ENCODE measurements at regions not wholly inside any gene's neighbourhood (a gene's known extent, or its start where the extent isn't known, plus 50 kb on each side); places are given as distances from the start of the nearest gene placed in this dataset.

DNA sequence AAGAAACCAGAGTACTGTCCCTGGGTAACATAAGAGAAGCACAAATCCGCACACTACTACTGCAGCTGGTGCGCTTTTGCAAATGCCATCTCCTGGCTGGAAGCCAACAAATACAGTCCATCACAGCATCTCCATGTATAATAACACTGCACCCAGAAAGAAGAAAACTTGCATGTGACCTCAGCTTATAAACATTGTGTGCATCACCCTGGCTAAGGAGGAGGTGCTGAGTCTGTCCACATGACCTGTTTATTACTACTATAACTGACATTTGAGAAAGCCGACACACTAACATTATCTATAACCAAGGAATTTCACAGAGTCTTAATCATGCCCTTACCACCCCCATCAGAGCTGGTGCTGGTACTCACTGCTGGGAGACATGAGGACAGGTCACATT, 516.8 kb downstream of the CFAP47 start:
- Histone ChIP-seq H3K9me3 (ENCODE audit: insufficient read depth, low read length) (no peaks in the 10 kb centered on the region), H3K27me3 (ENCODE audit: low read length) (no peaks in the 10 kb centered on the region), H3K27ac (ENCODE audit: low read depth, low read length) (no peak overlapping the region), H2AFZ (ENCODE audit: low read depth, low read length, severe bottlenecking) (no peak overlapping the region), H3K79me2 (ENCODE audit: insufficient read depth, low read length) (no peaks in the 10 kb centered on the region), H3F3A (ENCODE audit: insufficient read depth) (no peaks in the 10 kb centered on the region), H3K9ac (ENCODE audit: low read length) (no peak overlapping the region), H4K20me1 (ENCODE audit: low read depth, low read length) (no peaks in the 10 kb centered on the region), H3K4me2 (ENCODE audit: low read depth, low read length, poor library complexity, severe bottlenecking) (no peak overlapping the region), H3K9me2 (replicated peaks; ENCODE audit: insufficient read depth, low read length) (no peaks in the 10 kb centered on the region), H3K36me3 (ENCODE audit: low read length) (no peaks in the 10 kb centered on the region), H3K4me3 (ENCODE audit: insufficient read depth, low read length, poor library complexity, severe bottlenecking) (no peak overlapping the region)
- no peak for TF ChIP-seq EZH2phosphoT487 (conservative IDR thresholded peaks at IDR 0.05; ENCODE audit: low read length)

DNA sequence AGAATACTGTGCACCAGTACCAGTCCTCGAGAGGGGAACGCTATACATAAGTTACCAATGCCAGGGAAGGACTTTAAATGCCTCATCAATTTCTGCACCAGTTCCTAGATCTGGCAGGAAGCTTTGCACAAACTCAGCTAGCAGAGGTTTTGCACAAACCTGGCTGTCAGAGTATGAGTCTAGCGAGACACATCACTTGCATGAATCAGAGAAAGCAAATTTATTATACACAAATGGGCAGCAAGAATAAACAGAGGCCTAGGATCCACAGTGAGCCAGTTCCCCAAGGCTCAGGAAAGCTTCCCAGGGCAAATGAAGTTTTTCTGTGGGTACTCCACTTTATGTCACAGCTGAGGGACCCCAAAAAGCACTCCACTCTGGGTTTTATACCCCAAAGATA, 523.5 kb downstream of the CFAP47 start:
- H3K36me3 ChIP-seq (ENCODE audit: low read length), result no peaks in the 10 kb centered on the region
- H3K27ac ChIP-seq (ENCODE audit: low read depth, low read length), result no peak overlapping the region
- H3K4me2 ChIP-seq (ENCODE audit: low read depth, low read length, poor library complexity, severe bottlenecking), result no peak overlapping the region
- no peaks in the 10 kb centered on the region for H3K9me2 ChIP-seq (replicated peaks; ENCODE audit: insufficient read depth, low read length)
- no peaks in the 10 kb centered on the region for H3K79me2 ChIP-seq (ENCODE audit: insufficient read depth, low read length)
- no peaks in the 10 kb centered on the region for H3K9me3 ChIP-seq (ENCODE audit: insufficient read depth, low read length)
- no peak overlapping the region for H3K9ac ChIP-seq (ENCODE audit: low read length)
- H3F3A ChIP-seq (ENCODE audit: insufficient read depth), result no peaks in the 10 kb centered on the region
- H4K20me1 ChIP-seq (ENCODE audit: low read depth, low read length), result no peaks in the 10 kb centered on the region
- no peaks in the 10 kb centered on the region for H3K27me3 ChIP-seq (ENCODE audit: low read length)
- H3K4me3 ChIP-seq (ENCODE audit: insufficient read depth, low read length, poor library complexity, severe bottlenecking), result no peak overlapping the region
- TF ChIP-seq, protein P1, sequence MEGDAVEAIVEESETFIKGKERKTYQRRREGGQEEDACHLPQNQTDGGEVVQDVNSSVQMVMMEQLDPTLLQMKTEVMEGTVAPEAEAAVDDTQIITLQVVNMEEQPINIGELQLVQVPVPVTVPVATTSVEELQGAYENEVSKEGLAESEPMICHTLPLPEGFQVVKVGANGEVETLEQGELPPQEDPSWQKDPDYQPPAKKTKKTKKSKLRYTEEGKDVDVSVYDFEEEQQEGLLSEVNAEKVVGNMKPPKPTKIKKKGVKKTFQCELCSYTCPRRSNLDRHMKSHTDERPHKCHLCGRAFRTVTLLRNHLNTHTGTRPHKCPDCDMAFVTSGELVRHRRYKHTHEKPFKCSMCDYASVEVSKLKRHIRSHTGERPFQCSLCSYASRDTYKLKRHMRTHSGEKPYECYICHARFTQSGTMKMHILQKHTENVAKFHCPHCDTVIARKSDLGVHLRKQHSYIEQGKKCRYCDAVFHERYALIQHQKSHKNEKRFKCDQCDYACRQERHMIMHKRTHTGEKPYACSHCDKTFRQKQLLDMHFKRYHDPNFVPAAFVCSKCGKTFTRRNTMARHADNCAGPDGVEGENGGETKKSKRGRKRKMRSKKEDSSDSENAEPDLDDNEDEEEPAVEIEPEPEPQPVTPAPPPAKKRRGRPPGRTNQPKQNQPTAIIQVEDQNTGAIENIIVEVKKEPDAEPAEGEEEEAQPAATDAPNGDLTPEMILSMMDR (IDR thresholded peaks at IDR 0.05; ENCODE audit: insufficient read depth, low read length, poor library complexity, severe bottlenecking), result no peak
- no peak for TF ChIP-seq EZH2phosphoT487 (conservative IDR thresholded peaks at IDR 0.05; ENCODE audit: low read length)
- no peak overlapping the region for H2AFZ ChIP-seq (ENCODE audit: low read depth, low read length, severe bottlenecking)

DNA sequence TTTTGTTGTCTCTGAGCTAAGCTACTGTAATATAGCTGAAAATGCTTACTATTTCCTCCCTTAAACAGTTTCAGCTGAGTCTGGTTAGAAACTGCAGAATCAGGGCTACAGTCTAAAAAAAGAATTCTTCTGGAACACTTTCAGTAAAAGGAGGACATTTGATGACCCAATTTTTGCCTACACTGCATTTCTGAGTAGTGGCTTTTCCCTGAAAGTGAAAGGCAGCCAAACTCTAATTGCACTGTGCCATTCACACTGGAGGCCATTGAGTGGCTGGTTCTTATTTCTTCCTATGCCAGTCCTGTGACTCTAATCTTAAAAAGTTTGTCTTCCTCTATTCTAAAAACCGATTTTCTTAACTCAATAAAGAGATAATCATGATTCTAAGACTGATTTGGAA, 526.0 kb downstream of the CFAP47 start:
- Histone ChIP-seq H3K4me2 (ENCODE audit: low read depth, low read length, poor library complexity, severe bottlenecking) (no peak overlapping the region), H3K79me2 (ENCODE audit: insufficient read depth, low read length) (no peaks in the 10 kb centered on the region), H3K36me3 (ENCODE audit: low read length) (no peaks in the 10 kb centered on the region), H2AFZ (ENCODE audit: low read depth, low read length, severe bottlenecking) (no peak overlapping the region), H3K27ac (ENCODE audit: low read depth, low read length) (no peak overlapping the region), H3K4me3 (ENCODE audit: insufficient read depth, low read length, poor library complexity, severe bottlenecking) (no peak overlapping the region), H3K9me3 (ENCODE audit: insufficient read depth, low read length) (no peaks in the 10 kb centered on the region), H3K27me3 (ENCODE audit: low read length) (no peaks in the 10 kb centered on the region), H3F3A (ENCODE audit: insufficient read depth) (no peaks in the 10 kb centered on the region), H3K9ac (ENCODE audit: low read length) (no peak overlapping the region), H3K9me2 (replicated peaks; ENCODE audit: insufficient read depth, low read length) (no peaks in the 10 kb centered on the region), H4K20me1 (ENCODE audit: low read depth, low read length) (no peaks in the 10 kb centered on the region)
- no peak for TF ChIP-seq EZH2phosphoT487 (conservative IDR thresholded peaks at IDR 0.05; ENCODE audit: low read length)
- TF ChIP-seq, protein P1 (IDR thresholded peaks at IDR 0.05; ENCODE audit: insufficient read depth, low read length, poor library complexity, severe bottlenecking), result no peak

DNA sequence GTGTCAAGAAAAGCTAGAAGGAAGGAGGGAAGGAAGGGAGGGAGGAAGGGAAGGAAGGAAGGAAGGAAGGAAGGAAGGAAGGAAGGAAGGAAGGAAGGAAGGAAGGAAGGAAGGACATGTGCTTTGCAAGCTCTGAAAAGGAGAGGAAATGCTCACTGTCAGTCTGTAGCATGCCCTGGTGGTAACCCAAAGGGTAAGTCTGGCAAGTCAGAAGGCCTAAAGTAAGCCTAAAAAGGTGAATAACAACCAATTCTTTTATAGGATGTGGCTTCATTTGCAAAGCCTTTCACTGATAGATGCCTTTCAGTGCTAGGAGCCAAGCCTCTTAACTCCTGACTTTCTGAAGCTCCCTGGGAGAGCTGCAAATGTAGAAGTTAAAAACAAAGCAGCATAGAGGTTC, 542.6 kb downstream of the CFAP47 start:
- H2AFZ ChIP-seq (ENCODE audit: low read depth, low read length, severe bottlenecking), result no peak overlapping the region
- no peaks in the 10 kb centered on the region for H3K36me3 ChIP-seq (ENCODE audit: low read length)
- H3K79me2 ChIP-seq (ENCODE audit: insufficient read depth, low read length), result no peaks in the 10 kb centered on the region
- H3F3A ChIP-seq (ENCODE audit: insufficient read depth), result no peaks in the 10 kb centered on the region
- no peaks in the 10 kb centered on the region for H4K20me1 ChIP-seq (ENCODE audit: low read depth, low read length)
- TF ChIP-seq EZH2phosphoT487 (conservative IDR thresholded peaks at IDR 0.05; ENCODE audit: low read length), result no peak
- TF ChIP-seq, protein P1 (IDR thresholded peaks at IDR 0.05; ENCODE audit: insufficient read depth, low read length, poor library complexity, severe bottlenecking), result no peak
- H3K9me2 ChIP-seq (replicated peaks; ENCODE audit: insufficient read depth, low read length), result no peaks in the 10 kb centered on the region
- no peaks in the 10 kb centered on the region for H3K27me3 ChIP-seq (ENCODE audit: low read length)
- no peak overlapping the region for H3K4me2 ChIP-seq (ENCODE audit: low read depth, low read length, poor library complexity, severe bottlenecking)
- no peak overlapping the region for H3K27ac ChIP-seq (ENCODE audit: low read depth, low read length)
- no peaks in the 10 kb centered on the region for H3K9me3 ChIP-seq (ENCODE audit: insufficient read depth, low read length)
- no peak overlapping the region for H3K9ac ChIP-seq (ENCODE audit: low read length)
- no peak overlapping the region for H3K4me3 ChIP-seq (ENCODE audit: insufficient read depth, low read length, poor library complexity, severe bottlenecking)

Data from SU-DHL-6 (cell line).